SK-N-SH (cell line): ENCODE measurements at regions not wholly inside any gene's neighbourhood (a gene's known extent, or its start where the extent isn't known, plus 50 kb on each side); places are given as distances from the start of the nearest gene placed in this dataset.

ENCODE experiments used
- FOXJ3 ChIP-seq: sonication (generic); formaldehyde crosslinking; IDR thresholded peaks from 2 replicates; pipeline ENCODE4 v1.5.1; 2020; ENCODE audit warnings: mild to moderate bottlenecking, missing genetic modification reagents
- FOXM1 ChIP-seq: IDR thresholded peaks from 2 replicates; pipeline ENCODE4 v1.4.0; 2012; ENCODE audit warnings: low read depth, mild to moderate bottlenecking
- NRF1 ChIP-seq: IDR thresholded peaks from 2 replicates; pipeline ENCODE4 v1.6.1; 2012; ENCODE audit warnings: low read depth, mild to moderate bottlenecking, low read length
- POLR2AphosphoS5 ChIP-seq: IDR thresholded peaks from 2 replicates; pipeline ENCODE4 v1.6.1; 2012; ENCODE audit warnings: low read depth, low read length
- RAD21 ChIP-seq: IDR thresholded peaks from 2 replicates; pipeline ENCODE4 v1.6.1; 2012; ENCODE audit warnings: mild to moderate bottlenecking, low read length
- TAF1 ChIP-seq: IDR thresholded peaks from 2 replicates; pipeline ENCODE4 v1.6.1; 2012; ENCODE audit warnings: low read depth, mild to moderate bottlenecking, low read length, moderate library complexity, borderline replicate concordance
- TCF12 ChIP-seq: IDR thresholded peaks from 2 replicates; pipeline ENCODE4 v1.4.0; 2012
- TF ChIP-seq, protein P1 (sequence below): fragments of 200-600 bp; sonication (generic); IDR thresholded peaks from 2 replicates; pipeline ENCODE4 v1.6.1; 2017; ENCODE audit warnings: antibody characterized with exemption, mild to moderate bottlenecking, moderate library complexity
- TF ChIP-seq, protein P2 (sequence below): IDR thresholded peaks from 2 replicates; pipeline ENCODE4 v1.4.0; 2012; ENCODE audit warnings: low read depth, borderline replicate concordance
- TF ChIP-seq, protein P3 (sequence below): IDR thresholded peaks from 2 replicates; pipeline ENCODE4; 2012

DNA sequence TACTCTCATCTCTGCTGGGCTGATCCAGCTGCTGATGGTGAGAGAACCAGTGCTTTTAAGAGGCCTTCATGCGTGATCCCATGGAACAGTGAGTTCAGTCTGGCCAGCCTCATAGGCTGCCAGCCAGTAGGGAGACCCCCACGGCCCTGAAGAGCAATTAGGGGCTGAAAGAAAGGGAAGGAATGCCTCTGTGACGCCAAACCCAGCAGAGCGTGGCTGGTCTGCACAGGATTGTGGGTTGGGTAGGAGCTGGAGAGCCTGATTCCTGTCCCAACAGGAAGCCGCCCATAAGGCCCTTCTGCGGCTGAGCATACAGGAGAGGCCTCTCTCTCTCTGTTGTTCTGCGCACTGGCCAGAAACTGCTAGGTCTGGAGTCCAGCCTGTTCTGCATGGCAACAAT, 181.5 kb upstream of the E2F8 start:
- TF ChIP-seq NRF1 (no peak), FOXJ3 (CRISPR knock-in tag) (no peak), TCF12 (no peak), POLR2AphosphoS5 (no peak), TAF1 (no peak), RAD21 (no peak), FOXM1 (no peak)
- TF ChIP-seq, protein P1, sequence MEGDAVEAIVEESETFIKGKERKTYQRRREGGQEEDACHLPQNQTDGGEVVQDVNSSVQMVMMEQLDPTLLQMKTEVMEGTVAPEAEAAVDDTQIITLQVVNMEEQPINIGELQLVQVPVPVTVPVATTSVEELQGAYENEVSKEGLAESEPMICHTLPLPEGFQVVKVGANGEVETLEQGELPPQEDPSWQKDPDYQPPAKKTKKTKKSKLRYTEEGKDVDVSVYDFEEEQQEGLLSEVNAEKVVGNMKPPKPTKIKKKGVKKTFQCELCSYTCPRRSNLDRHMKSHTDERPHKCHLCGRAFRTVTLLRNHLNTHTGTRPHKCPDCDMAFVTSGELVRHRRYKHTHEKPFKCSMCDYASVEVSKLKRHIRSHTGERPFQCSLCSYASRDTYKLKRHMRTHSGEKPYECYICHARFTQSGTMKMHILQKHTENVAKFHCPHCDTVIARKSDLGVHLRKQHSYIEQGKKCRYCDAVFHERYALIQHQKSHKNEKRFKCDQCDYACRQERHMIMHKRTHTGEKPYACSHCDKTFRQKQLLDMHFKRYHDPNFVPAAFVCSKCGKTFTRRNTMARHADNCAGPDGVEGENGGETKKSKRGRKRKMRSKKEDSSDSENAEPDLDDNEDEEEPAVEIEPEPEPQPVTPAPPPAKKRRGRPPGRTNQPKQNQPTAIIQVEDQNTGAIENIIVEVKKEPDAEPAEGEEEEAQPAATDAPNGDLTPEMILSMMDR: no peak
- TF ChIP-seq, protein P2, sequence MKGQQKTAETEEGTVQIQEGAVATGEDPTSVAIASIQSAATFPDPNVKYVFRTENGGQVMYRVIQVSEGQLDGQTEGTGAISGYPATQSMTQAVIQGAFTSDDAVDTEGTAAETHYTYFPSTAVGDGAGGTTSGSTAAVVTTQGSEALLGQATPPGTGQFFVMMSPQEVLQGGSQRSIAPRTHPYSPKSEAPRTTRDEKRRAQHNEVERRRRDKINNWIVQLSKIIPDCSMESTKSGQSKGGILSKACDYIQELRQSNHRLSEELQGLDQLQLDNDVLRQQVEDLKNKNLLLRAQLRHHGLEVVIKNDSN: no peak
- TF ChIP-seq, protein P3, sequence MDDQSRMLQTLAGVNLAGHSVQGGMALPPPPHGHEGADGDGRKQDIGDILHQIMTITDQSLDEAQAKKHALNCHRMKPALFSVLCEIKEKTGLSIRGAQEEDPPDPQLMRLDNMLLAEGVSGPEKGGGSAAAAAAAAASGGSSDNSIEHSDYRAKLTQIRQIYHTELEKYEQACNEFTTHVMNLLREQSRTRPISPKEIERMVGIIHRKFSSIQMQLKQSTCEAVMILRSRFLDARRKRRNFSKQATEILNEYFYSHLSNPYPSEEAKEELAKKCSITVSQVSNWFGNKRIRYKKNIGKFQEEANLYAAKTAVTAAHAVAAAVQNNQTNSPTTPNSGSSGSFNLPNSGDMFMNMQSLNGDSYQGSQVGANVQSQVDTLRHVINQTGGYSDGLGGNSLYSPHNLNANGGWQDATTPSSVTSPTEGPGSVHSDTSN: no peak
